WTC11 (cell line): ENCODE measurements at regions not wholly inside any gene's neighbourhood (a gene's known extent, or its start where the extent isn't known, plus 50 kb on each side); places are given as distances from the start of the nearest gene placed in this dataset.

Source experiments
- ATAC-seq: fragments of 200-7000 bp; cut with Tn5 transposase; 2 replicates; pipeline ENCODE4 v1.10.0; 2021; ENCODE audit warnings: mild to moderate bottlenecking, moderate library complexity
- CTCF ChIA-PET: fragments of 300-600 bp; sonication (Branson Sonifier 250); formaldehyde crosslinking; loops from one replicate; lab custom pipeline; 2021; ENCODE audit warnings: antibody characterized with exemption; lab: Charles Lee
- POLR2A ChIA-PET: fragments of 350-600 bp; sonication (Branson Sonifier 250); formaldehyde crosslinking; loops from one replicate; lab custom pipeline; 2021; ENCODE audit warnings: antibody characterized with exemption; lab: Charles Lee
- DNase-seq: peaks from one replicate; pipeline ENCODE4 v3.0.0; 2021; ENCODE audit warnings: low spot score
- H3K27ac Mint-ChIP-seq: 2 replicates; pipeline ENCODE4 v1.8.0; 2021; ENCODE audit warnings: mixed read lengths
- H3K27me3 Mint-ChIP-seq: 2 replicates; pipeline ENCODE4 v1.8.0; 2021; ENCODE audit warnings: low read depth, mild to moderate bottlenecking, moderate library complexity, mixed read lengths
- H3K36me3 Mint-ChIP-seq: 2 replicates; pipeline ENCODE4 v1.8.0; 2021; ENCODE audit warnings: mixed read lengths
- H3K4me1 Mint-ChIP-seq: 2 replicates; pipeline ENCODE4 v1.8.0; 2022; ENCODE audit warnings: mixed read lengths
- H3K4me3 Mint-ChIP-seq: 2 replicates; pipeline ENCODE4 v1.8.0; 2021; ENCODE audit warnings: mild to moderate bottlenecking, moderate library complexity, mixed read lengths
- H3K9me3 Mint-ChIP-seq: 2 replicates; pipeline ENCODE4 v1.8.0; 2021; ENCODE audit warnings: mixed read lengths
- AFF4 ChIP-seq: sonication (generic); formaldehyde crosslinking; IDR thresholded peaks from 2 replicates; pipeline ENCODE4 v1.8.1; 2023; ENCODE audit warnings: mild to moderate bottlenecking, missing genetic modification reagents, borderline replicate concordance
- ATF1 ChIP-seq: sonication (generic); formaldehyde crosslinking; IDR thresholded peaks from 2 replicates; pipeline ENCODE4 v1.8.1; 2023; ENCODE audit warnings: mild to moderate bottlenecking, moderate library complexity, missing genetic modification reagents
- EMX1 ChIP-seq: fragments of 250-450 bp; sonication (Bioruptor Pico); IDR thresholded peaks from 2 replicates; pipeline ENCODE4 v1.8.0; 2021; ENCODE audit warnings: mild to moderate bottlenecking
- FOXP1 ChIP-seq: sonication (generic); formaldehyde crosslinking; IDR thresholded peaks from 2 replicates; pipeline ENCODE4 v1.8.0; 2022; ENCODE audit warnings: missing genetic modification reagents, mild to moderate bottlenecking, moderate library complexity, borderline replicate concordance
- FOXP4 ChIP-seq: sonication (generic); formaldehyde crosslinking; IDR thresholded peaks from 2 replicates; pipeline ENCODE4 v1.8.0; 2022; ENCODE audit warnings: mild to moderate bottlenecking, missing genetic modification reagents
- GTF2I ChIP-seq: fragments of 250-450 bp; sonication (Bioruptor Pico); conservative IDR thresholded peaks from 2 replicates; pipeline ENCODE4 v1.4.0; 2021; ENCODE audit warnings: mild to moderate bottlenecking
- MAX ChIP-seq: sonication (generic); formaldehyde crosslinking; IDR thresholded peaks from 2 replicates; pipeline ENCODE4 v1.8.0; 2022; ENCODE audit warnings: mild to moderate bottlenecking, missing genetic modification reagents
- NFATC4 ChIP-seq: fragments of 250-450 bp; sonication (Bioruptor Pico); IDR thresholded peaks from 2 replicates; pipeline ENCODE4 v1.9.0; 2021; ENCODE audit warnings: mild to moderate bottlenecking
- NR3C1 ChIP-seq: sonication (generic); formaldehyde crosslinking; conservative IDR thresholded peaks from 2 replicates; pipeline ENCODE4 v1.8.1; 2023; ENCODE audit warnings: low read depth, mild to moderate bottlenecking, missing genetic modification reagents
- OVOL2 ChIP-seq: fragments of 250-450 bp; sonication (Bioruptor Pico); IDR thresholded peaks from 2 replicates; pipeline ENCODE4 v1.9.0; 2021; ENCODE audit warnings: mild to moderate bottlenecking, borderline replicate concordance
- SOX15 ChIP-seq: fragments of 250-450 bp; sonication (Bioruptor Pico); IDR thresholded peaks from 2 replicates; pipeline ENCODE4 v1.9.0; 2021; ENCODE audit warnings: mild to moderate bottlenecking
- TP53 ChIP-seq: sonication (generic); formaldehyde crosslinking; IDR thresholded peaks from 2 replicates; pipeline ENCODE4 v1.8.1; 2023; ENCODE audit warnings: mild to moderate bottlenecking, missing genetic modification reagents
- ZBTB21 ChIP-seq: sonication (generic); formaldehyde crosslinking; IDR thresholded peaks from 2 replicates; pipeline ENCODE4 v1.8.1; 2023; ENCODE audit warnings: mild to moderate bottlenecking, missing genetic modification reagents, borderline replicate concordance
- ZMAT4 ChIP-seq: fragments of 250-450 bp; sonication (Bioruptor Pico); IDR thresholded peaks from 2 replicates; pipeline ENCODE4 v1.9.0; 2021; ENCODE audit warnings: mild to moderate bottlenecking
- ZNF121 ChIP-seq: sonication (generic); formaldehyde crosslinking; IDR thresholded peaks from 2 replicates; pipeline ENCODE4 v1.8.0; 2023; ENCODE audit warnings: missing genetic modification reagents
- TF ChIP-seq, protein P1 (sequence below): sonication (generic); formaldehyde crosslinking; IDR thresholded peaks from 2 replicates; pipeline ENCODE4 v1.8.0; 2022; ENCODE audit warnings: mild to moderate bottlenecking, missing genetic modification reagents
- TF ChIP-seq, protein P2 (sequence below): fragments of 250-450 bp; sonication (Bioruptor Pico); IDR thresholded peaks from 2 replicates; pipeline ENCODE4 v1.9.0; 2021; ENCODE audit warnings: moderate library complexity, mild to moderate bottlenecking, inconsistent platforms, borderline replicate concordance
- TF ChIP-seq, protein P3 (sequence below): fragments of 200-600 bp; IDR thresholded peaks from 2 replicates; pipeline ENCODE4 v1.8.0; 2022; ENCODE audit warnings: antibody characterized with exemption
- TF ChIP-seq, protein P4 (sequence below): sonication (generic); formaldehyde crosslinking; IDR thresholded peaks from 2 replicates; pipeline ENCODE4 v1.8.1; 2023; ENCODE audit warnings: mild to moderate bottlenecking, missing genetic modification reagents, moderate library complexity

- no peak for TF ChIP-seq ZNF121
- TF ChIP-seq AFF4 (CRISPR knock-in tag) = no peak
- TF ChIP-seq, protein P1, sequence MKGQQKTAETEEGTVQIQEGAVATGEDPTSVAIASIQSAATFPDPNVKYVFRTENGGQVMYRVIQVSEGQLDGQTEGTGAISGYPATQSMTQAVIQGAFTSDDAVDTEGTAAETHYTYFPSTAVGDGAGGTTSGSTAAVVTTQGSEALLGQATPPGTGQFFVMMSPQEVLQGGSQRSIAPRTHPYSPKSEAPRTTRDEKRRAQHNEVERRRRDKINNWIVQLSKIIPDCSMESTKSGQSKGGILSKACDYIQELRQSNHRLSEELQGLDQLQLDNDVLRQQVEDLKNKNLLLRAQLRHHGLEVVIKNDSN (CRISPR knock-in tag) = no peak
- TF ChIP-seq ZBTB21 (CRISPR knock-in tag) = no peak
- TF ChIP-seq, protein P2, sequence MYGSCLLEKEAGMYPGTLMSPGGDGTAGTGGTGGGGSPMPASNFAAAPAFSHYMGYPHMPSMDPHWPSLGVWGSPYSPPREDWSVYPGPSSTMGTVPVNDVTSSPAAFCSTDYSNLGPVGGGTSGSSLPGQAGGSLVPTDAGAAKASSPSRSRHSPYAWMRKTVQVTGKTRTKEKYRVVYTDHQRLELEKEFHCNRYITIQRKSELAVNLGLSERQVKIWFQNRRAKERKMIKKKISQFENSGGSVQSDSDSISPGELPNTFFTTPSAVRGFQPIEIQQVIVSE (CRISPR knock-in tag) = no peak
- no peak for TF ChIP-seq SOX15 (CRISPR knock-in tag)
- TF ChIP-seq, protein P3, sequence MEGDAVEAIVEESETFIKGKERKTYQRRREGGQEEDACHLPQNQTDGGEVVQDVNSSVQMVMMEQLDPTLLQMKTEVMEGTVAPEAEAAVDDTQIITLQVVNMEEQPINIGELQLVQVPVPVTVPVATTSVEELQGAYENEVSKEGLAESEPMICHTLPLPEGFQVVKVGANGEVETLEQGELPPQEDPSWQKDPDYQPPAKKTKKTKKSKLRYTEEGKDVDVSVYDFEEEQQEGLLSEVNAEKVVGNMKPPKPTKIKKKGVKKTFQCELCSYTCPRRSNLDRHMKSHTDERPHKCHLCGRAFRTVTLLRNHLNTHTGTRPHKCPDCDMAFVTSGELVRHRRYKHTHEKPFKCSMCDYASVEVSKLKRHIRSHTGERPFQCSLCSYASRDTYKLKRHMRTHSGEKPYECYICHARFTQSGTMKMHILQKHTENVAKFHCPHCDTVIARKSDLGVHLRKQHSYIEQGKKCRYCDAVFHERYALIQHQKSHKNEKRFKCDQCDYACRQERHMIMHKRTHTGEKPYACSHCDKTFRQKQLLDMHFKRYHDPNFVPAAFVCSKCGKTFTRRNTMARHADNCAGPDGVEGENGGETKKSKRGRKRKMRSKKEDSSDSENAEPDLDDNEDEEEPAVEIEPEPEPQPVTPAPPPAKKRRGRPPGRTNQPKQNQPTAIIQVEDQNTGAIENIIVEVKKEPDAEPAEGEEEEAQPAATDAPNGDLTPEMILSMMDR = no peak
- no peak for TF ChIP-seq ZMAT4 (CRISPR knock-in tag)
- TF ChIP-seq ATF1 = no peak
- no peak for TF ChIP-seq FOXP1 (CRISPR knock-in tag)
- TF ChIP-seq TP53 (CRISPR knock-in tag) = no peak
- no peak for TF ChIP-seq MAX
- ChIA-PET CTCF (interaction anchor here (1.1 kb wide), 1 partner anchor 74 kb away, joined by 5 read pairs; no protein-coding TSS in a partner anchor), POLR2A (no interaction called here)
- Mint-ChIP-seq H3K36me3 (no peaks in the 10 kb centered on the region), H3K27me3 (no peaks in the 10 kb centered on the region; the same call in 1 of the 2 replicates), H3K4me1 (no peaks in the 10 kb centered on the region), H3K9me3 (no peaks in the 10 kb centered on the region), H3K4me3 (no peak overlapping the region), H3K27ac (no peak overlapping the region)
- no peak for ATAC-seq
- no peak for DNase-seq
Observed at GRCh38 chr7:26593896-26594295, 270.5 kb downstream of the SKAP2 start.

- TF ChIP-seq EMX1 (CRISPR knock-in tag) = no peak
- TF ChIP-seq, protein P4, sequence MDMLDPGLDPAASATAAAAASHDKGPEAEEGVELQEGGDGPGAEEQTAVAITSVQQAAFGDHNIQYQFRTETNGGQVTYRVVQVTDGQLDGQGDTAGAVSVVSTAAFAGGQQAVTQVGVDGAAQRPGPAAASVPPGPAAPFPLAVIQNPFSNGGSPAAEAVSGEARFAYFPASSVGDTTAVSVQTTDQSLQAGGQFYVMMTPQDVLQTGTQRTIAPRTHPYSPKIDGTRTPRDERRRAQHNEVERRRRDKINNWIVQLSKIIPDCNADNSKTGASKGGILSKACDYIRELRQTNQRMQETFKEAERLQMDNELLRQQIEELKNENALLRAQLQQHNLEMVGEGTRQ (CRISPR knock-in tag) = no peak
- TF ChIP-seq AFF4 (CRISPR knock-in tag) = no peak
- no peak for TF ChIP-seq FOXP4 (CRISPR knock-in tag)
- no peak for TF ChIP-seq NFATC4 (CRISPR knock-in tag)
- TF ChIP-seq GTF2I = no peak
- TF ChIP-seq NR3C1 (CRISPR knock-in tag) = no peak
- no peak for TF ChIP-seq FOXP1 (CRISPR knock-in tag)
- TF ChIP-seq OVOL2 = no peak
- Mint-ChIP-seq H3K4me3 (no peak overlapping the region), H3K36me3 (no peaks in the 10 kb centered on the region), H3K27ac (no peak overlapping the region), H3K27me3 (no peaks in the 10 kb centered on the region; the same call in 1 of the 2 replicates), H3K4me1 (no peaks in the 10 kb centered on the region), H3K9me3 (no peaks in the 10 kb centered on the region)
- DNase-seq (no peak), ATAC-seq (no peak)
- CTCF ChIA-PET = no interaction called here
- POLR2A ChIA-PET = interaction anchor here (0.6 kb wide), 1 partner anchor 277 kb away, joined by 4 read pairs; no protein-coding TSS in a partner anchor
Observed at GRCh38 chr7:26594553-26594952, 269.8 kb downstream of the SKAP2 start.
